PC-9 (cell line): ENCODE measurements at regions not wholly inside any gene's neighbourhood (a gene's known extent, or its start where the extent isn't known, plus 50 kb on each side); places are given as distances from the start of the nearest gene placed in this dataset. TPM values are rescaled to one million over a fixed set of nuclear protein-coding genes. Genes with fewer than 3 reads are reported as not detected.
"Not testable (repeated sequence)": the region's sequence is repeated elsewhere in the genome, so short reads cannot be mapped to it uniquely, and the experiment has no call there.

Experiments
- BruUV-seq: library from RNA; stranded (reverse); fragments of 400-500 nt; replicated peaks from 2 replicates; lab custom pipeline; 2021; lab: Mats Ljungman, UMichigan
- CTCF ChIA-PET: fragments of 300-600 bp; sonication (Branson Sonifier 250); formaldehyde crosslinking; loops from one replicate; lab custom pipeline; 2022; ENCODE audit warnings: antibody characterized with exemption; lab: Charles Lee
- POLR2A ChIA-PET: fragments of 300-600 bp; sonication (Branson Sonifier 250); formaldehyde crosslinking; loops from one replicate; lab custom pipeline; 2022; ENCODE audit warnings: antibody characterized with exemption; ENCODE audit not compliant: unreplicated experiment; lab: Charles Lee
- DNase-seq, 2 experiments: peaks; one replicate each; pipeline versions ENCODE4 v3.0.0 to v3.0.0-alpha.2; 2015 to 2022; ENCODE audit warnings: mixed read lengths in 1 of 2
- H2AFZ ChIP-seq: fragments of 200-600 bp; sonication (generic); 2 replicates; pipeline ENCODE4 v1.8.1; 2017; ENCODE audit warnings: antibody characterized with exemption
- H3F3A ChIP-seq: fragments of 200-600 bp; sonication (generic); 2 replicates; pipeline ENCODE4 v1.8.1; 2017; ENCODE audit warnings: antibody characterized with exemption, mild to moderate bottlenecking, low read depth; ENCODE audit not compliant: insufficient read depth
- H3K27ac ChIP-seq: fragments of 200-600 bp; sonication (generic); 2 replicates; pipeline ENCODE4 v1.6.1; 2016; ENCODE audit warnings: mixed run types
- H3K27me3 ChIP-seq: fragments of 200-600 bp; sonication (generic); 2 replicates; pipeline ENCODE4 v1.6.1; 2016; ENCODE audit warnings: low read depth, mixed run types; ENCODE audit not compliant: insufficient read depth
- H3K36me3 ChIP-seq: fragments of 200-600 bp; sonication (generic); 2 replicates; pipeline ENCODE4 v1.6.1; 2016; ENCODE audit warnings: low read depth, mixed run types
- H3K4me1 ChIP-seq: fragments of 200-600 bp; sonication (generic); replicated peaks from 2 replicates; pipeline ENCODE4 v1.6.1; 2016; ENCODE audit warnings: mixed run types; ENCODE audit not compliant: insufficient read depth
- H3K4me2 ChIP-seq: fragments of 200-600 bp; sonication (generic); 2 replicates; pipeline ENCODE4 v1.6.1; 2017; ENCODE audit warnings: mixed run types
- H3K4me3 ChIP-seq: fragments of 200-600 bp; sonication (generic); 2 replicates; pipeline ENCODE4 v1.6.1; 2016; ENCODE audit warnings: mixed run types
- H3K79me2 ChIP-seq: fragments of 200-600 bp; sonication (generic); 2 replicates; pipeline ENCODE4 v1.6.1; 2017; ENCODE audit warnings: low read depth, mixed run types
- H3K9me2 ChIP-seq: fragments of 200-600 bp; sonication (generic); 2 replicates; pipeline ENCODE4 v1.8.1; 2017; ENCODE audit warnings: mild to moderate bottlenecking; ENCODE audit not compliant: insufficient read depth
- H3K9me3 ChIP-seq: fragments of 200-600 bp; sonication (generic); 2 replicates; pipeline ENCODE4 v1.8.1; 2016; ENCODE audit warnings: low read depth; ENCODE audit not compliant: insufficient read depth
- H4K20me1 ChIP-seq: fragments of 200-600 bp; sonication (generic); 2 replicates; pipeline ENCODE4 v1.8.1; 2017; ENCODE audit not compliant: insufficient read depth
- intact Hi-C: fragments of 100-400 bp; cut with micrococcal nuclease; formaldehyde crosslinking; loops from one replicate; pipeline ENCODE4 v1.10.0; 2022; ENCODE audit not compliant: unreplicated experiment
- microRNA-seq: library from miRNA; unstranded; fragments of <30 nt; microRNA quantifications from one replicate; pipeline ENCODE4 v1.2.0, GENCODE V29; 2021; ENCODE audit warnings: borderline number of aligned reads, borderline replicate concordance

DNA sequence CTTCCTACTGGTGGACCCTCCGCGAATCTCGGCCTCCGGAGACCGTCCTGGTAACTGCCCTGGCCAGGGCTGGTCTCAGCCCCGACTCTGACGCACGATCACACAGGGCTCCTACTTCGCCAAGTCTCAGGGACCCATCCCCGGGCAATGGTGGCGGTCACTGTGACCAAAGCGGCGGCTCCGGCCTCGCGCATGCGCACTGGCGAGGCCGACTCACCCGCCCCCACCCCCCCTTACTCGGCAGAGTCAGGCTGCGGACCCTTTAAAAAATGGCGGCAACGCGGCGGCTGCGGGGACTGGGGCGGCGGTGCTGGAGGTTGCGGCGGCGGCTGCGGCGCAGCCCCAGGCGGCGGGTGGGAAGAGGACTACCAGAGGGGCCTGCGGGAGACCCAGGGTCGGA, 1581.3 kb downstream of the FOXD4L5 start:
- H3K9me3 ChIP-seq, H3K27ac ChIP-seq, H3K4me2 ChIP-seq, H3K36me3 ChIP-seq, DNase-seq, H3F3A ChIP-seq, H3K9me2 ChIP-seq, CTCF ChIA-PET, H3K4me3 ChIP-seq, H3K27me3 ChIP-seq, BruUV-seq, H4K20me1 ChIP-seq, H3K79me2 ChIP-seq, H3K4me1 ChIP-seq, intact Hi-C loops, H2AFZ ChIP-seq, POLR2A ChIA-PET: not testable (repeated sequence)

- H3K27me3 ChIP-seq, BruUV-seq, CTCF ChIA-PET, H3K27ac ChIP-seq, H3K4me3 ChIP-seq, H2AFZ ChIP-seq, H3F3A ChIP-seq, H3K79me2 ChIP-seq, H3K36me3 ChIP-seq, H4K20me1 ChIP-seq, H3K9me3 ChIP-seq, H3K4me1 ChIP-seq, DNase-seq, H3K9me2 ChIP-seq, H3K4me2 ChIP-seq, POLR2A ChIA-PET, intact Hi-C loops: not testable (repeated sequence)
These were observed 1581.8 kb downstream of the FOXD4L5 start for GRCh38 chr9:63703138-63703665.

Small RNA genes lying in the stretch of these regions (microRNA-seq; reads per million reads assigned to microRNA genes)
- not detected for gene MIR4477B
